Sigmoid colon (tissue), 6 donors: ENCODE measurements at regions not wholly inside any gene's neighbourhood (a gene's known extent, or its start where the extent isn't known, plus 50 kb on each side); places are given as distances from the start of the nearest gene placed in this dataset.

Experiments used
- DNase-seq: peaks from one replicate; pipeline ENCODE4 v3.0.0-alpha.2; 2019
- H3K27ac ChIP-seq, 4 donors: fragments of 200-600 bp; sonication (generic); one replicate each; pipeline ENCODE4 v1.5.1; 2016 to 2019; ENCODE audit warnings: mild to moderate bottlenecking in 1 of 4
- H3K27me3 ChIP-seq, 3 donors: fragments of 200-600 bp; sonication (generic); one replicate each; pipeline ENCODE4 v1.5.1; 2019; ENCODE audit warnings: mild to moderate bottlenecking in 1 of 3
- H3K36me3 ChIP-seq, 4 donors: fragments of 200-600 bp; sonication (generic); one replicate each; pipeline ENCODE4 v1.5.1; 2016 to 2019
- H3K4me1 ChIP-seq, 4 donors: fragments of 200-600 bp; sonication (generic); one replicate each; pipeline ENCODE4 v1.5.1; 2017 to 2019
- H3K4me3 ChIP-seq, 4 donors: fragments of 200-600 bp; sonication (generic); one replicate each; pipeline ENCODE4 v1.5.1; 2017 to 2019; ENCODE audit warnings: mild to moderate bottlenecking in 2 of 4, moderate library complexity in 1 of 4
- H3K9me3 ChIP-seq, 4 donors: fragments of 200-600 bp in 3 of 4; sonication (generic) in 3 of 4; one replicate each; pipeline versions ENCODE4 v1.5.1 to v1.6.1; 2013 to 2019
- EP300 ChIP-seq, 4 donors: sonication (generic); formaldehyde crosslinking; IDR thresholded peaks; one replicate each; pipeline ENCODE4 v1.6.1; 2017; ENCODE audit warnings: antibody characterized with exemption in 4 of 4
- POLR2A ChIP-seq, 2 donors: fragments of 450-650 bp; IDR thresholded peaks; one replicate each; pipeline ENCODE4 v1.6.1; 2016; ENCODE audit warnings: antibody characterized with exemption in 2 of 2, mild to moderate bottlenecking in 2 of 2, moderate library complexity in 2 of 2
- POLR2AphosphoS5 ChIP-seq, 4 donors: sonication (generic); formaldehyde crosslinking; IDR thresholded peaks; one replicate each; pipeline ENCODE4 v1.6.1; 2017; ENCODE audit warnings: antibody characterized with exemption in 4 of 4
- WGBS, 2 donors: extraction: QIAGEN DNeasy Blood & Tissue Kit; methylation state at CpG; one replicate each; pipeline ENCODE4 v1.1.7; 2013; 5-methylcytosine and 5-hydroxymethylcytosine counted together
- intact Hi-C: fragments of 100-400 bp; cut with DNase I; formaldehyde crosslinking; loops from one replicate; pipeline ENCODE4 v1.15.1; 2023
- TF ChIP-seq, protein P1 (sequence below), 4 experiments: fragments of 450-650 bp in 3 of 4; fragments of 200-600 bp in 1 of 4; IDR thresholded peaks; one replicate each; pipeline ENCODE4 v1.5.1; 2016 to 2019; ENCODE audit warnings: antibody characterized with exemption in 4 of 4, mild to moderate bottlenecking in 3 of 4, moderate library complexity in 2 of 4
- donor health status: healthy with polysubstance abuse.
- donor health status: healthy.

DNA sequence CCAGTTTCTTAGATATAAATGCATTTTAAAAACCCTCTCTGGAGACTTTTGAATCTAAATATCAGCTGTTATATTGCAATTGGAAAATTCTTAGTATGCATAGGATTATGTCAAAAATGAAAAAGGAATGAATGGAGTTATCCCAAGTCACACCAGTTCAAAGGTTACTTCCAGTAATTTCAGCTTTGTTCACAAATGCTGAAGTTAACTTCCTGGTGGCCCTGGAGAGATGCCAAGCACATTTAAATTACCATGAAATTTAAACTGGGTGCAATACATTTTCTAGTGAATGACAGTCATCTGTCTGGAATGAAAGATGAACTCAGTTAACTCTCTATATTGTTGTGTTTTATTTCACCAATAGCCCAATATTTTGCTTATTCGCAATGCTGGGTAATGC, 753.9 kb downstream of the SUCLG1 start:
- 21 to 75% methylated on average over 1 of the region's 1 CpG for WGBS, 2 donors
- H3K27ac ChIP-seq, result no peak overlapping the region
- H3K9me3 ChIP-seq, result no peaks in the 10 kb centered on the region
- TF ChIP-seq, protein P1, sequence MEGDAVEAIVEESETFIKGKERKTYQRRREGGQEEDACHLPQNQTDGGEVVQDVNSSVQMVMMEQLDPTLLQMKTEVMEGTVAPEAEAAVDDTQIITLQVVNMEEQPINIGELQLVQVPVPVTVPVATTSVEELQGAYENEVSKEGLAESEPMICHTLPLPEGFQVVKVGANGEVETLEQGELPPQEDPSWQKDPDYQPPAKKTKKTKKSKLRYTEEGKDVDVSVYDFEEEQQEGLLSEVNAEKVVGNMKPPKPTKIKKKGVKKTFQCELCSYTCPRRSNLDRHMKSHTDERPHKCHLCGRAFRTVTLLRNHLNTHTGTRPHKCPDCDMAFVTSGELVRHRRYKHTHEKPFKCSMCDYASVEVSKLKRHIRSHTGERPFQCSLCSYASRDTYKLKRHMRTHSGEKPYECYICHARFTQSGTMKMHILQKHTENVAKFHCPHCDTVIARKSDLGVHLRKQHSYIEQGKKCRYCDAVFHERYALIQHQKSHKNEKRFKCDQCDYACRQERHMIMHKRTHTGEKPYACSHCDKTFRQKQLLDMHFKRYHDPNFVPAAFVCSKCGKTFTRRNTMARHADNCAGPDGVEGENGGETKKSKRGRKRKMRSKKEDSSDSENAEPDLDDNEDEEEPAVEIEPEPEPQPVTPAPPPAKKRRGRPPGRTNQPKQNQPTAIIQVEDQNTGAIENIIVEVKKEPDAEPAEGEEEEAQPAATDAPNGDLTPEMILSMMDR (IDR thresholded peaks at IDR 0.05), result no peak
- TF ChIP-seq POLR2AphosphoS5 (IDR thresholded peaks at IDR 0.05), result no peak
- TF ChIP-seq EP300 (IDR thresholded peaks at IDR 0.05), result no peak
- no peak for TF ChIP-seq POLR2A (IDR thresholded peaks at IDR 0.05)
- intact Hi-C loops, result no loop called here
- no peaks in the 10 kb centered on the region for H3K4me1 ChIP-seq
- DNase-seq, result no peak
- no peaks in the 10 kb centered on the region for H3K36me3 ChIP-seq
- no peak overlapping the region for H3K4me3 ChIP-seq
- no peaks in the 10 kb centered on the region for H3K27me3 ChIP-seq

DNA sequence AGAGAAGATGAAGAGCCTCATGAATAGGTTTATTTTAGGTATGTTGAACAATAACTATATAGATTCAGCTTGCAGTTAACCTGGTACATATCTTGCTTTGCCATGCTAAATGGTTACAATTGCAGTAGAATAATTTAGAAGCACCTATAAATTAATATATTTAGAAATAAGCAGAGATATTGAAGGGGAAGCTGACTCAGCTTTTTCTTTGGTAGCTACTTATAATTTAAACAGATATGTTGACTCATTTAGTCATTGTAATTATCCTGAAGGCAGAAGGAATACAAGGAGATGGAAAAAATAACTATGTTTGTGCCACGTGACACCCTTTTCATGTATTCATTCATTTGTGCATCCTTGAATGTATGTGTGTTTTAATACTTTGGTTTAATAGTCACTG, 755.5 kb downstream of the SUCLG1 start:
- Histone ChIP-seq H3K4me1 (no peaks in the 10 kb centered on the region), H3K36me3 (no peaks in the 10 kb centered on the region), H3K27ac (no peak overlapping the region), H3K9me3 (no peaks in the 10 kb centered on the region), H3K4me3 (no peak overlapping the region), H3K27me3 (no peaks in the 10 kb centered on the region)
- WGBS, 2 donors, result 80 to 85% methylated on average over 1 of the region's 1 CpG
- DNase-seq, result no peak
- intact Hi-C loops, result no loop called here
- TF ChIP-seq POLR2A (IDR thresholded peaks at IDR 0.05) (no peak), EP300 (IDR thresholded peaks at IDR 0.05) (no peak), POLR2AphosphoS5 (IDR thresholded peaks at IDR 0.05) (no peak)
- TF ChIP-seq, protein P1 (IDR thresholded peaks at IDR 0.05), result no peak

DNA sequence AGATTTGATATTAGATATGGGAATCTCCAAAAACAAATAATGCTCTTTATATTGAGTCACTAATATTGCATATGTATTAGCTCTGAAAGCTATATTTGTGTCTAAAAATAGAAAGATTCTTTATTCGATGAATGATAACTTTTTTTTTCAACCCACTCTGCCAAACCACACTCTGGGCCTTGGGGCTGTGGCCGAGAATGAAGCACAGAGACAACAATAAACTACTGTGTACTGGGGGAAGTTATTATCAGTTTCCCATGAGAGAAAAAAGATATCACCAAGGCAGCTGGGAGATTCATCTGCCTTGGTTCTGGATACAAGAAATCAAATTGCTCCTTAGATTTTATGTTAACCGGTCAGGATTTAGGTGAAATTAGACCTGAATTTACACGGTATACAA, 762.2 kb downstream of the SUCLG1 start:
- Histone ChIP-seq H3K4me3 (no peak overlapping the region), H3K36me3 (no peaks in the 10 kb centered on the region), H3K27ac (no peak overlapping the region), H3K9me3 (no peaks in the 10 kb centered on the region), H3K4me1 (no peaks in the 10 kb centered on the region), H3K27me3 (no peaks in the 10 kb centered on the region)
- TF ChIP-seq EP300 (IDR thresholded peaks at IDR 0.05) (no peak), POLR2A (IDR thresholded peaks at IDR 0.05) (no peak), POLR2AphosphoS5 (IDR thresholded peaks at IDR 0.05) (no peak)
- TF ChIP-seq, protein P1 (IDR thresholded peaks at IDR 0.05), result no peak
- WGBS, 2 donors, result 63 to 69% methylated on average over 4 of the region's 4 CpGs
- no peak for DNase-seq
- intact Hi-C loops, result no loop called here

DNA sequence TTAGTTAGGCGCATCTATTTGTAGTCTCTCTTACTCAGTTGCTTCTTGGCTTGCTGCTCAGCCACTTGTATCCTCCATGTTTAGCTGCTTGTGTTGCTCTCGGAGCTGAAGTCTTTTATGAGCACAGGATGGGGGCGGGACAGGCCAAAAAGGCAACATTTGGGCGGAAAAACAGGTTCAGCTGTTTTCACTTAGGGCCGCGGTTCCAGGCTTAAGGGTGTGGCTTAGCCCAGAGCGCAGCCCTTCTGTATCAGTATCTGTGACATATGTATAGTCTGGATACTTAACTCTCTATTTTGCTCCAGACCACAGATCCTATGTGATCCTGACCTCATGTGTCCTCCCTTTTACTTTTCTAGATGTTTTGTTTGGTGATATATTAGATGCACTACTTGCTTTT, 763.5 kb downstream of the SUCLG1 start:
- Histone ChIP-seq H3K4me3 (no peak overlapping the region), H3K27me3 (no peaks in the 10 kb centered on the region), H3K4me1 (no peaks in the 10 kb centered on the region), H3K9me3 (no peaks in the 10 kb centered on the region), H3K27ac (no peak overlapping the region), H3K36me3 (no peaks in the 10 kb centered on the region)
- 55 to 84% methylated on average over 7 of the region's 7 CpGs for WGBS, 2 donors
- no peak for TF ChIP-seq POLR2A (IDR thresholded peaks at IDR 0.05)
- TF ChIP-seq, protein P1 (IDR thresholded peaks at IDR 0.05), result no peak
- TF ChIP-seq POLR2AphosphoS5 (IDR thresholded peaks at IDR 0.05), result no peak
- TF ChIP-seq EP300 (IDR thresholded peaks at IDR 0.05), result no peak
- intact Hi-C loops, result no loop called here
- DNase-seq, result no peak

DNA sequence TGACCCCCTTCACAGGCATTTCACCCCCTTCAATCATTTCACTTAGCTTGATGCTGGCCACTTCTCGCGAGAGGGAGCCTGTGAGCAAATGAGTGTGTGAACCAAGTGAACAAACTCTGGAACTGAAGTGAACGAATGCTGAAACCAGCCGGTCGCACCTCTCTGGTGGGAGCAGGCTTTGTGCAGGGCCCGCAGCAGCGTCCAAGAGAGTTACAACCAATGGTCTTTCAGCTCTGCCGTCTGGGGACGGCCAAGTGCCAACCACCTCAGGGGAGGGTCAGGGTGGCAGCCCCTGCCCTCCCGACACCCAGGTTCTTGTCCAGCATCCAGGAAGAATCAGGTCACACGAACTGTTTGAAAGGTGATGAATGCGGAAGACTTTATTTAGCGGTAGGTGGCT, 764.0 kb downstream of the SUCLG1 start:
- no peaks in the 10 kb centered on the region for H3K4me1 ChIP-seq
- TF ChIP-seq EP300 (IDR thresholded peaks at IDR 0.05), result no peak
- TF ChIP-seq, protein P1 (IDR thresholded peaks at IDR 0.05), result no peak
- no peak for TF ChIP-seq POLR2AphosphoS5 (IDR thresholded peaks at IDR 0.05)
- TF ChIP-seq POLR2A (IDR thresholded peaks at IDR 0.05), result no peak
- no peak overlapping the region for H3K27ac ChIP-seq
- no peaks in the 10 kb centered on the region for H3K9me3 ChIP-seq
- H3K4me3 ChIP-seq, result no peak overlapping the region
- no peak for DNase-seq
- no peaks in the 10 kb centered on the region for H3K27me3 ChIP-seq
- WGBS, 2 donors, result 88 to 89% methylated on average over 13 of the region's 13 CpGs
- intact Hi-C loops, result no loop called here
- H3K36me3 ChIP-seq, result no peaks in the 10 kb centered on the region
